ENCODE measurements at regions not wholly inside any gene's neighbourhood (a gene's known extent, or its start where the extent isn't known, plus 50 kb on each side); places are given as distances from the start of the nearest gene placed in this dataset.
"Not testable (repeated sequence)": the region's sequence is repeated elsewhere in the genome, so short reads cannot be mapped to it uniquely, and the experiment has no call there.

DNA sequence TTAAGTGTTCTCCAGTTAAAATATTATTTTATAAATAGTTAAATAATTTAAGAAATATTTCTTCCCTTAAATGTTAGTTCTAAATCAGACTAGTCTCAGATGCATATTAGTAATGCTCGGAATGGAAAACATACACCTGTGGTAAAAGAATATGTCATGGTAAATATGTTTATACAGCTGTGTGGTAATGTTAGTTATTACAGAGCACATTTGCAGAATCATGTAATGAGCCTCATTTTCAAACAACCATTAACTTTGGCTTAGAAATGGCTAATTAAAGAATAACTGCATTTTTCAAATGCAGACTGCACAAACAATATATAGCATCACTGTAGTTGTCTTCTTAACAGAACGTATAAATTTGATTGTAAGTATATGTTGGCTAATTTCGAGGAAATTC is 90.3 kb downstream of the DISP1 start:
- Histone ChIP-seq H2AK5ac (ENCODE audit: low read depth, low read length) (no peak overlapping the region), H3K9me1 (ENCODE audit: insufficient read depth, low read length) (no peaks in the 10 kb centered on the region), H2AFZ (replicated peaks; ENCODE audit: low read length, poor library complexity) (no peak overlapping the region), H3K4ac (ENCODE audit: low read depth, low read length) (no peak overlapping the region), H3K36me3 (ENCODE audit: control insufficient read depth, insufficient read depth, low read length) (no peaks in the 10 kb centered on the region), H3K9me3 (ENCODE audit: control insufficient read depth, insufficient read depth, low read length) (no peaks in the 10 kb centered on the region), H2BK5ac (ENCODE audit: low read depth, low read length, poor library complexity, severe bottlenecking) (no peak overlapping the region), H2BK15ac (ENCODE audit: low read depth, low read length) (no peak overlapping the region), H2AK9ac (replicated peaks; ENCODE audit: low read depth, low read length, poor library complexity) (no peak overlapping the region), H2BK120ac (ENCODE audit: low read depth, low read length) (no peak overlapping the region), H4K91ac (ENCODE audit: insufficient read depth, low read depth, low read length) (no peak overlapping the region), H4K20me1 (ENCODE audit: insufficient read depth, low read length) (no peaks in the 10 kb centered on the region), H3K4me1 (ENCODE audit: control insufficient read depth, insufficient read depth, low read length) (peaks cover 3% of the 10 kb centered on the region; the same call in 1 of the 2 replicates), H3K14ac (replicated peaks; ENCODE audit: low read depth, low read length) (no peak overlapping the region), H4K5ac (ENCODE audit: low read depth, low read length) (no peak overlapping the region), H3K18ac (ENCODE audit: low read depth, low read length) (no peak overlapping the region), H3K23ac (ENCODE audit: low read depth, low read length) (no peak overlapping the region), H3K4me2 (ENCODE audit: low read depth, low read length) (no peak overlapping the region), H3K9ac (ENCODE audit: low read depth, low read length) (no peak overlapping the region), H3K4me3 (ENCODE audit: insufficient read depth, low read depth, low read length) (no peak overlapping the region), H3K27ac (ENCODE audit: insufficient read depth, low read length) (no peak overlapping the region), H3K27me3 (ENCODE audit: control insufficient read depth, insufficient read depth, low read length) (no peaks in the 10 kb centered on the region), H2BK20ac (ENCODE audit: low read depth, low read length) (no peak overlapping the region), H4K8ac (ENCODE audit: low read depth in 2 of 2, low read length in 2 of 2) (no peak overlapping the region), H3K56ac (ENCODE audit: extremely low read depth, insufficient read depth, low read length) (no peak overlapping the region), H3K79me1 (ENCODE audit: low read depth in 1 of 2, low read length in 2 of 2) (no peaks in the 10 kb centered on the region)
- no TSS peak for BruUV-seq (replicated peaks)
- POLR2A ChIA-PET (ENCODE audit: unreplicated experiment): no interaction called here
- TF ChIP-seq MXI1 (IDR thresholded peaks at IDR 0.05; ENCODE audit: borderline replicate concordance, low read depth, low read length) (no peak), RAD21 (IDR thresholded peaks at IDR 0.05; ENCODE audit: low read length) (no peak), NFE2L2 (IDR thresholded peaks at IDR 0.05; ENCODE audit: low read depth, low read length) (no peak), BHLHE40 (IDR thresholded peaks at IDR 0.05; ENCODE audit: low read depth, low read length) (no peak), CEBPB (IDR thresholded peaks at IDR 0.05; ENCODE audit: low read depth, low read length) (no peak), MAFK (IDR thresholded peaks at IDR 0.05; ENCODE audit: low read depth, low read length) (no peak), POLR2A (IDR thresholded peaks at IDR 0.05; ENCODE audit: low read depth, low read length) (no peak)
- WGBS, 2 experiments (ENCODE audit: extremely low coverage in 2 of 2, insufficient read length in 1 of 2): no CpG with 5 or more reads among the region's 3 CpGs
- no peak for DNase-seq
- intact Hi-C loops (cut with micrococcal nuclease) (no loop called here), in situ Hi-C loops (cut with MboI; ENCODE audit: low sequenced_read_pairs) (no loop called here), dilution Hi-C loops (cut with HindIII; ENCODE audit: low sequenced_read_pairs, unreplicated experiment) (no loop called here)
- CTCF ChIA-PET: interaction anchor here (0.5 kb wide), 1 partner anchor 191 kb away, joined by 4 read pairs; no protein-coding TSS in a partner anchor
- ATAC-seq (ENCODE audit: low read depth): no peak

DNA sequence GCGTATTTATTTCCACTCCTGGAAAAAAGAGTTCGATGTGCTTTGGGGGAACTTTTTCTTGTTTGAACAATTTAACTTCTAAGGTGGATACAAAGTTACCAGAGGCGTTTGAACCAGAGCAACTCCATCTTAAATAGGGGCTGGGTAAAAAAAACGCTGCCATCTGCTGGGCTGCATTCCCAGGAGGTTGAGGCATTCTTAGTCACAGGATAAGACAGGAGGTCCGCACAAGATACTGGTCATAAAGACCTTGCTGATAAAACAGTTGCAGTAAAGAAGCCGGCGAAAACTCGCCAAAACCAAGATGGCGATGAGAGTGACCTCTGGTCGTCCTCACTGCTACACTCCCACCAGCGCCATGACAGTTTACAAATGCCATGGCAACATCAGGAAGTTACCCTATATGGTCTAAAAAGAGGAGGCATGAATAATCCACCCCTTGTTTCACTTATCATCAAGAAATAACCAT is 91.5 kb downstream of the DISP1 start:
- CTCF ChIA-PET; H3K27ac ChIP-seq (ENCODE audit: insufficient read depth, low read length); dilution Hi-C loops (cut with HindIII; ENCODE audit: low sequenced_read_pairs, unreplicated experiment): not testable (repeated sequence)

More for the DNA sequence above, 91.5 kb downstream of the DISP1 start:
- ATAC-seq (ENCODE audit: low read depth); H4K5ac ChIP-seq (ENCODE audit: low read depth, low read length); H2BK15ac ChIP-seq (ENCODE audit: low read depth, low read length); H2BK120ac ChIP-seq (ENCODE audit: low read depth, low read length); H2AK5ac ChIP-seq (ENCODE audit: low read depth, low read length); intact Hi-C loops (cut with micrococcal nuclease); H3K9me1 ChIP-seq (ENCODE audit: insufficient read depth, low read length); H3K27me3 ChIP-seq (ENCODE audit: control insufficient read depth, insufficient read depth, low read length); BruUV-seq (replicated peaks); H3K4ac ChIP-seq (ENCODE audit: low read depth, low read length); H2AK9ac ChIP-seq (replicated peaks; ENCODE audit: low read depth, low read length, poor library complexity); H3K4me1 ChIP-seq (ENCODE audit: control insufficient read depth, insufficient read depth, low read length); H4K20me1 ChIP-seq (ENCODE audit: insufficient read depth, low read length); H3K56ac ChIP-seq (ENCODE audit: extremely low read depth, insufficient read depth, low read length); in situ Hi-C loops (cut with MboI; ENCODE audit: low sequenced_read_pairs); H3K36me3 ChIP-seq (ENCODE audit: control insufficient read depth, insufficient read depth, low read length); H3K79me1 ChIP-seq (ENCODE audit: low read depth in 1 of 2, low read length in 2 of 2); H2AFZ ChIP-seq (replicated peaks; ENCODE audit: low read length, poor library complexity); H3K23ac ChIP-seq (ENCODE audit: low read depth, low read length); H2BK5ac ChIP-seq (ENCODE audit: low read depth, low read length, poor library complexity, severe bottlenecking); H2BK20ac ChIP-seq (ENCODE audit: low read depth, low read length); H3K9me3 ChIP-seq (ENCODE audit: control insufficient read depth, insufficient read depth, low read length); DNase-seq; POLR2A ChIA-PET (ENCODE audit: unreplicated experiment); H4K91ac ChIP-seq (ENCODE audit: insufficient read depth, low read depth, low read length); H3K9ac ChIP-seq (ENCODE audit: low read depth, low read length); H3K4me2 ChIP-seq (ENCODE audit: low read depth, low read length); H4K8ac ChIP-seq (ENCODE audit: low read depth in 2 of 2, low read length in 2 of 2); H3K18ac ChIP-seq (ENCODE audit: low read depth, low read length); H3K4me3 ChIP-seq (ENCODE audit: insufficient read depth, low read depth, low read length); H3K14ac ChIP-seq (replicated peaks; ENCODE audit: low read depth, low read length): not testable (repeated sequence)
- 100% methylated on average over 2 of the region's 11 CpGs; no CpG with 5 or more reads in 1 of the 2 experiments for WGBS, 2 experiments (ENCODE audit: extremely low coverage in 2 of 2, insufficient read length in 1 of 2)
